ENCODE measurements at regions not wholly inside any gene's neighbourhood (a gene's known extent, or its start where the extent isn't known, plus 50 kb on each side); places are given as distances from the start of the nearest gene placed in this dataset.

DNA sequence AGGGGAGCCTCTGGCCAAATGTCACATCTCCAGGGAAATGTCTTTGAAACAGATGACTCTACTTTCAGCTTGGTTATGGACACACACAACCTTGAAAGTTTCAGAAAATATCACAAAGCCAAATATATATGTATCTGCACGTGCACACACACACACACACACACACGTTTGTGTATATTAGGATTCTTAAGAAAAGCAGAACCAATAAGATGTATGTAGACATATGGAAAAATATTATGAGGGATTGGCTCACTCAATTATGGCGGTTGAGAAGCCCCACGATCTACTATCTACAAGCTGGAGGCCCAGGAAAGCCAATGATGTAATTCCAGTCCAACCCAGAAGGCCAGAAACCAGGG, 194.9 kb downstream of the PALM2AKAP2 start:
- Histone ChIP-seq H3K9ac (no peak overlapping the region), H3K27me3 (no peaks in the 10 kb centered on the region), H3K36me3 (no peaks in the 10 kb centered on the region), H2AFZ (replicated peaks) (no peak overlapping the region), H3F3A (ENCODE audit: low read depth) (no peaks in the 10 kb centered on the region), H3K4me3 (no peak overlapping the region), H3K79me2 (ENCODE audit: low read depth) (no peaks in the 10 kb centered on the region), H3K4me1 (no peaks in the 10 kb centered on the region), H3K4me2 (no peak overlapping the region), H3K27ac (no peak overlapping the region), H4K20me1 (ENCODE audit: low read depth) (no peaks in the 10 kb centered on the region), H3K9me3 (ENCODE audit: low read depth) (no peaks in the 10 kb centered on the region)
- Mint-ChIP-seq H3K27ac (no peak overlapping the region), H3K4me3 (no peak overlapping the region), H3K27me3 (ENCODE audit: insufficient read depth, low read depth) (peaks cover 6% of the 10 kb centered on the region), H3K9me3 (no peaks in the 10 kb centered on the region), H3K36me3 (no peaks in the 10 kb centered on the region), H3K4me1 (peaks cover 10% of the 10 kb centered on the region)
- DNase-seq (ENCODE audit: low spot score) = no peak
- TF ChIP-seq, protein P1, sequence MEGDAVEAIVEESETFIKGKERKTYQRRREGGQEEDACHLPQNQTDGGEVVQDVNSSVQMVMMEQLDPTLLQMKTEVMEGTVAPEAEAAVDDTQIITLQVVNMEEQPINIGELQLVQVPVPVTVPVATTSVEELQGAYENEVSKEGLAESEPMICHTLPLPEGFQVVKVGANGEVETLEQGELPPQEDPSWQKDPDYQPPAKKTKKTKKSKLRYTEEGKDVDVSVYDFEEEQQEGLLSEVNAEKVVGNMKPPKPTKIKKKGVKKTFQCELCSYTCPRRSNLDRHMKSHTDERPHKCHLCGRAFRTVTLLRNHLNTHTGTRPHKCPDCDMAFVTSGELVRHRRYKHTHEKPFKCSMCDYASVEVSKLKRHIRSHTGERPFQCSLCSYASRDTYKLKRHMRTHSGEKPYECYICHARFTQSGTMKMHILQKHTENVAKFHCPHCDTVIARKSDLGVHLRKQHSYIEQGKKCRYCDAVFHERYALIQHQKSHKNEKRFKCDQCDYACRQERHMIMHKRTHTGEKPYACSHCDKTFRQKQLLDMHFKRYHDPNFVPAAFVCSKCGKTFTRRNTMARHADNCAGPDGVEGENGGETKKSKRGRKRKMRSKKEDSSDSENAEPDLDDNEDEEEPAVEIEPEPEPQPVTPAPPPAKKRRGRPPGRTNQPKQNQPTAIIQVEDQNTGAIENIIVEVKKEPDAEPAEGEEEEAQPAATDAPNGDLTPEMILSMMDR (IDR thresholded peaks at IDR 0.05) = no peak
- no peak for TF ChIP-seq EZH2 (IDR thresholded peaks at IDR 0.05)
- TF ChIP-seq EZH2phosphoT487 (IDR thresholded peaks at IDR 0.05) = no peak

GRCh38 chr9:109975574-109976295, 195.7 kb downstream of the PALM2AKAP2 start:
- Histone ChIP-seq H3K4me2 (no peak overlapping the region), H3K9ac (no peak overlapping the region), H3K27ac (no peak overlapping the region), H3K4me1 (no peaks in the 10 kb centered on the region), H3K36me3 (no peaks in the 10 kb centered on the region), H2AFZ (replicated peaks) (no peak overlapping the region), H3F3A (ENCODE audit: low read depth) (no peaks in the 10 kb centered on the region), H3K79me2 (ENCODE audit: low read depth) (no peaks in the 10 kb centered on the region), H3K27me3 (no peaks in the 10 kb centered on the region), H4K20me1 (ENCODE audit: low read depth) (no peaks in the 10 kb centered on the region), H3K4me3 (no peak overlapping the region), H3K9me3 (ENCODE audit: low read depth) (no peaks in the 10 kb centered on the region)
- Mint-ChIP-seq H3K4me1 (peaks cover 6% of the 10 kb centered on the region), H3K27me3 (ENCODE audit: insufficient read depth, low read depth) (peaks cover 6% of the 10 kb centered on the region), H3K27ac (no peak overlapping the region), H3K36me3 (no peaks in the 10 kb centered on the region), H3K9me3 (no peaks in the 10 kb centered on the region), H3K4me3 (no peak overlapping the region)
- TF ChIP-seq EZH2phosphoT487 (IDR thresholded peaks at IDR 0.05) = no peak
- TF ChIP-seq, protein P1 (IDR thresholded peaks at IDR 0.05) = no peak
- TF ChIP-seq EZH2 (IDR thresholded peaks at IDR 0.05) = no peak
- DNase-seq (ENCODE audit: low spot score) = no peak

DNA sequence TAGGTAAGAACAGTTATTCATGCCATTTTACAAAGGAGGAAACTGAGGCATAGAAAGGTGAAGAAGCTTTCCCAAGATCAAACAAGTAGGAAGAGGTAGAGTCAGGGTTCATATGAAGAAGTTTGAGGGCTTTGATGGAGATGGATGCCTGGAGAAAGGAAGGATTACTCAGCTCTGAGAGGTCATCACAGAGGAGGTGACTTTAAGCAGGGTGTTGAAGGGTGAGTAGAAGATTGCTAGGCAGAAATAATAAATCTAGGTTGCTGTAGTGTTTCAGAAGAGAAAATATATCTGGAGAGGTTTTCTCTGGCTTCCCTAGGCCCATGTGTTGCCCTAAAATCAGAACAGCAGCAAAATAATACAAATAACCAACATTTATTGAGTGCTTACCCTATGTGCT, 196.3 kb downstream of the PALM2AKAP2 start:
- peaks cover 6% of the 10 kb centered on the region for H3K27me3 Mint-ChIP-seq (ENCODE audit: insufficient read depth, low read depth)
- no peaks in the 10 kb centered on the region for H4K20me1 ChIP-seq (ENCODE audit: low read depth)
- H3K27ac ChIP-seq = no peak overlapping the region
- no peak overlapping the region for H3K27ac Mint-ChIP-seq
- no peaks in the 10 kb centered on the region for H3K9me3 Mint-ChIP-seq
- no peaks in the 10 kb centered on the region for H3K27me3 ChIP-seq
- H3K9me3 ChIP-seq (ENCODE audit: low read depth) = no peaks in the 10 kb centered on the region
- peaks cover 9% of the 10 kb centered on the region for H3K4me1 Mint-ChIP-seq
- no peak for DNase-seq (ENCODE audit: low spot score)
- no peak overlapping the region for H3K4me3 Mint-ChIP-seq
- H3K4me3 ChIP-seq = no peak overlapping the region
- no peak overlapping the region for H2AFZ ChIP-seq (replicated peaks)
- no peaks in the 10 kb centered on the region for H3K79me2 ChIP-seq (ENCODE audit: low read depth)
- no peaks in the 10 kb centered on the region for H3K36me3 ChIP-seq
- no peaks in the 10 kb centered on the region for H3F3A ChIP-seq (ENCODE audit: low read depth)
- H3K9ac ChIP-seq = no peak overlapping the region
- no peak overlapping the region for H3K4me2 ChIP-seq
- no peaks in the 10 kb centered on the region for H3K36me3 Mint-ChIP-seq
- no peaks in the 10 kb centered on the region for H3K4me1 ChIP-seq
- no peak for TF ChIP-seq EZH2 (IDR thresholded peaks at IDR 0.05)

DNA sequence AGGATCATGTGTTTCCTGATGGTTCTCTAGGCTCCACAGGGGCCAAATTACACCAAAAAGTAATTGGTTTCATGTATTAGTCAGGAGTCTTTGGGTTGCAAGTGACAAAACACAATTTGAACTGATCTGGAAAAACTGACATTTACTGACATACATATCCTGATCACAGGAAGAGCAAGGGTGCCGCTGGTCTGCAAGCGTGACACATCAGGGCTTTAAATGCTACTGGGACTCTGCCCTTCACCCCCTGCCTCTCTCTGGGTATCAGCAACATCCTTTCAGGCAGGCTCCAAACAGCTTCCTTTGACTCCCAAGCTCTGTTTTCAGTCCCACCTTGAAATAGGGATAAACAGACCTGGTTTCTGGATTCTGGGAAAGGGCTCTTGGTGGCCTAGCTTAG, 197.5 kb downstream of the PALM2AKAP2 start:
- H3K36me3 Mint-ChIP-seq = no peaks in the 10 kb centered on the region
- no peaks in the 10 kb centered on the region for H3K79me2 ChIP-seq (ENCODE audit: low read depth)
- no peak for DNase-seq (ENCODE audit: low spot score)
- TF ChIP-seq, protein P1 (IDR thresholded peaks at IDR 0.05) = no peak
- TF ChIP-seq EZH2 (IDR thresholded peaks at IDR 0.05) = no peak
- TF ChIP-seq EZH2phosphoT487 (IDR thresholded peaks at IDR 0.05) = no peak
- no peaks in the 10 kb centered on the region for H3K27me3 ChIP-seq
- no peaks in the 10 kb centered on the region for H3K4me1 ChIP-seq
- peaks cover 2% of the 10 kb centered on the region for H3K27me3 Mint-ChIP-seq (ENCODE audit: insufficient read depth, low read depth)
- H3K4me3 ChIP-seq = no peak overlapping the region
- H3K9me3 ChIP-seq (ENCODE audit: low read depth) = peaks cover 4% of the 10 kb centered on the region
- H3K4me3 Mint-ChIP-seq = no peak overlapping the region
- no peaks in the 10 kb centered on the region for H3K36me3 ChIP-seq
- no peaks in the 10 kb centered on the region for H3F3A ChIP-seq (ENCODE audit: low read depth)
- H3K4me2 ChIP-seq = no peak overlapping the region
- peaks cover 3% of the 10 kb centered on the region for H3K4me1 Mint-ChIP-seq
- H3K9me3 Mint-ChIP-seq = peaks cover 6% of the 10 kb centered on the region
- H3K27ac ChIP-seq = no peak overlapping the region
- no peak overlapping the region for H3K9ac ChIP-seq
- no peaks in the 10 kb centered on the region for H4K20me1 ChIP-seq (ENCODE audit: low read depth)
- no peak overlapping the region for H2AFZ ChIP-seq (replicated peaks)
- H3K27ac Mint-ChIP-seq = no peak overlapping the region
